Tibial nerve (tissue), 4 donors: ENCODE measurements at regions not wholly inside any gene's neighbourhood (a gene's known extent, or its start where the extent isn't known, plus 50 kb on each side); places are given as distances from the start of the nearest gene placed in this dataset.

Experiments
- DNase-seq, 2 donors: peaks; one replicate each; pipeline ENCODE4 v3.0.0-alpha.2; 2019; ENCODE audit warnings: low spot score in 2 of 2
- H3K27ac ChIP-seq, 4 donors: fragments of 200-600 bp; sonication (generic) in 3 of 4; one replicate each; pipeline ENCODE4 v1.5.1; 2017 to 2019; ENCODE audit warnings: mild to moderate bottlenecking in 1 of 4
- H3K27me3 ChIP-seq, 2 donors: fragments of 200-600 bp; sonication (generic) in 1 of 2; one replicate each; pipeline versions ENCODE4 v1.5.1 to v1.6.0; 2017 to 2019
- H3K36me3 ChIP-seq, 3 donors: fragments of 200-600 bp; sonication (generic); one replicate each; pipeline ENCODE4 v1.5.1; 2018 to 2019
- H3K4me1 ChIP-seq, 4 donors: fragments of 200-600 bp; sonication (generic) in 3 of 4; one replicate each; pipeline ENCODE4 v1.5.1; 2017 to 2019
- H3K4me3 ChIP-seq, 4 donors: fragments of 200-600 bp; sonication (generic) in 3 of 4; one replicate each; pipeline ENCODE4 v1.5.1; 2017 to 2019; ENCODE audit warnings: mild to moderate bottlenecking in 1 of 4, moderate library complexity in 1 of 4
- H3K9me3 ChIP-seq, 4 donors: fragments of 200-600 bp; sonication (generic) in 3 of 4; one replicate each; pipeline ENCODE4 v1.5.1; 2017 to 2019
- CTCF ChIP-seq, 5 experiments: fragments of 200-600 bp in 3 of 5; fragments of 450-650 bp in 2 of 5; sonication (generic) in 3 of 5; IDR thresholded peaks; one replicate each; pipeline ENCODE4 v1.5.1; 2016 to 2019; ENCODE audit warnings: antibody characterized with exemption in 5 of 5, mild to moderate bottlenecking in 3 of 5, moderate library complexity in 2 of 5
- EP300 ChIP-seq, 2 donors: sonication (generic); formaldehyde crosslinking; IDR thresholded peaks; one replicate each; pipeline ENCODE4 v1.6.1; 2017; ENCODE audit warnings: antibody characterized with exemption in 2 of 2, mild to moderate bottlenecking in 1 of 2
- POLR2A ChIP-seq, 2 donors: fragments of 450-650 bp; IDR thresholded peaks; one replicate each; pipeline ENCODE4 v1.6.1; 2017; ENCODE audit warnings: antibody characterized with exemption in 2 of 2, mild to moderate bottlenecking in 2 of 2, moderate library complexity in 2 of 2
- WGBS, 2 donors: methylation state at CpG; one replicate each; pipeline ENCODE4 v1.1.5; 2018; 5-methylcytosine and 5-hydroxymethylcytosine counted together

- no peaks in the 10 kb centered on the region for H3K27me3 ChIP-seq
- no peak overlapping the region for H3K4me3 ChIP-seq
- DNase-seq = no peak
- H3K4me1 ChIP-seq = no peaks in the 10 kb centered on the region
- no peaks in the 10 kb centered on the region for H3K36me3 ChIP-seq
- 21 to 34% methylated on average over 2 of the region's 2 CpGs for WGBS, 2 donors
- no peak overlapping the region for H3K27ac ChIP-seq
- H3K9me3 ChIP-seq = no peaks in the 10 kb centered on the region
- no peak for TF ChIP-seq EP300 (IDR thresholded peaks at IDR 0.05)
- no peak for TF ChIP-seq CTCF (IDR thresholded peaks at IDR 0.05)
- TF ChIP-seq POLR2A (IDR thresholded peaks at IDR 0.05) = no peak
Observed at GRCh38 chr1:79188337-79188736, 181.8 kb upstream of the ADGRL4 start.

GRCh38 chr1:79186260-79186659 is 179.7 kb upstream of the ADGRL4 start:
- H3K9me3 ChIP-seq = no peaks in the 10 kb centered on the region
- H3K27ac ChIP-seq = no peak overlapping the region
- DNase-seq = no peak
- no peak for TF ChIP-seq POLR2A (IDR thresholded peaks at IDR 0.05)
- TF ChIP-seq CTCF (IDR thresholded peaks at IDR 0.05) = no peak
- TF ChIP-seq EP300 (IDR thresholded peaks at IDR 0.05) = no peak
- no peaks in the 10 kb centered on the region for H3K4me1 ChIP-seq
- no peaks in the 10 kb centered on the region for H3K27me3 ChIP-seq
- no peaks in the 10 kb centered on the region for H3K36me3 ChIP-seq
- H3K4me3 ChIP-seq = no peak overlapping the region

- Histone ChIP-seq H3K4me3 (no peak overlapping the region), H3K36me3 (no peaks in the 10 kb centered on the region), H3K27me3 (no peaks in the 10 kb centered on the region), H3K27ac (no peak overlapping the region), H3K4me1 (no peaks in the 10 kb centered on the region), H3K9me3 (peaks cover 0 to 9% (median 0%) of the 10 kb centered on the region in 4 donors)
- no peak for DNase-seq
- WGBS, 2 donors = 57 to 62% methylated on average over 1 of the region's 1 CpG
- TF ChIP-seq POLR2A (IDR thresholded peaks at IDR 0.05) (no peak), CTCF (IDR thresholded peaks at IDR 0.05) (no peak), EP300 (IDR thresholded peaks at IDR 0.05) (no peak)
Observed at GRCh38 chr1:79177844-79178243, 171.3 kb upstream of the ADGRL4 start.

- TF ChIP-seq POLR2A (IDR thresholded peaks at IDR 0.05) (no peak), EP300 (IDR thresholded peaks at IDR 0.05) (no peak), CTCF (IDR thresholded peaks at IDR 0.05) (no peak)
- H3K4me3 ChIP-seq = no peak overlapping the region
- no peak overlapping the region for H3K27ac ChIP-seq
- H3K27me3 ChIP-seq = no peaks in the 10 kb centered on the region
- no peaks in the 10 kb centered on the region for H3K36me3 ChIP-seq
- H3K9me3 ChIP-seq = no peaks in the 10 kb centered on the region
- DNase-seq = no peak
- H3K4me1 ChIP-seq = no peaks in the 10 kb centered on the region
Observed at GRCh38 chr1:79161077-79161476, 154.5 kb upstream of the ADGRL4 start.

- Histone ChIP-seq H3K36me3 (no peaks in the 10 kb centered on the region), H3K27ac (no peak overlapping the region), H3K27me3 (no peaks in the 10 kb centered on the region), H3K4me1 (no peaks in the 10 kb centered on the region), H3K9me3 (no peaks in the 10 kb centered on the region), H3K4me3 (no peak overlapping the region)
- DNase-seq = no peak
- WGBS, 2 donors = 89 to 93% methylated on average over 1 of the region's 1 CpG
- TF ChIP-seq POLR2A (IDR thresholded peaks at IDR 0.05) (no peak), EP300 (IDR thresholded peaks at IDR 0.05) (no peak), CTCF (IDR thresholded peaks at IDR 0.05) (no peak)
Observed at GRCh38 chr1:79155991-79156390, 149.5 kb upstream of the ADGRL4 start.
